A673 (cell line): ENCODE measurements at regions not wholly inside any gene's neighbourhood (a gene's known extent, or its start where the extent isn't known, plus 50 kb on each side); places are given as distances from the start of the nearest gene placed in this dataset.
"Not testable (repeated sequence)": the region's sequence is repeated elsewhere in the genome, so short reads cannot be mapped to it uniquely, and the experiment has no call there.

Source experiments
- BruUV-seq: library from RNA; stranded (reverse); fragments of 400-500 nt; replicated peaks from 2 replicates; lab custom pipeline; 2021; lab: Mats Ljungman, UMichigan
- CTCF ChIA-PET: fragments of 300-600 bp; sonication (Branson Sonifier 250); formaldehyde crosslinking; loops from one replicate; lab custom pipeline; 2022; ENCODE audit warnings: antibody characterized with exemption; lab: Charles Lee
- POLR2A ChIA-PET: fragments of 300-600 bp; sonication (Branson Sonifier 250); formaldehyde crosslinking; loops from one replicate; lab custom pipeline; 2022; ENCODE audit warnings: antibody characterized with exemption; ENCODE audit not compliant: low non-redundant PET; lab: Charles Lee
- DNase-seq: peaks from one replicate; pipeline ENCODE4 v3.0.0-alpha.2; 2015; ENCODE audit warnings: low spot score
- H3K27ac ChIP-seq: fragments of 200-600 bp; sonication (generic); 2 replicates; pipeline ENCODE4 v1.5.1; 2016; ENCODE audit warnings: mixed run types, low read depth, mild to moderate bottlenecking, mixed read lengths, antibody characterized with exemption, low read length; ENCODE audit not compliant: poor library complexity, severe bottlenecking
- H3K27me3 ChIP-seq: fragments of 200-600 bp; sonication (generic); replicated peaks from 2 replicates; pipeline ENCODE4 v1.6.1; 2017; ENCODE audit warnings: mixed run types, low read depth, mild to moderate bottlenecking, mixed read lengths, antibody characterized with exemption, low read length; ENCODE audit not compliant: insufficient read depth, poor library complexity
- H3K36me3 ChIP-seq: fragments of 200-600 bp; sonication (generic); 2 replicates; pipeline ENCODE4 v1.6.1; 2016; ENCODE audit warnings: mixed run types, mild to moderate bottlenecking, mixed read lengths, antibody characterized with exemption, low read length; ENCODE audit not compliant: insufficient read depth, poor library complexity, severe bottlenecking
- H3K4me1 ChIP-seq: fragments of 200-600 bp; sonication (generic); 2 replicates; pipeline ENCODE4 v1.6.1; 2017; ENCODE audit warnings: mixed run types, mild to moderate bottlenecking, mixed read lengths, antibody characterized with exemption, low read length; ENCODE audit not compliant: insufficient read depth, poor library complexity, severe bottlenecking
- H3K4me3 ChIP-seq: fragments of 200-600 bp; sonication (generic); 2 replicates; pipeline ENCODE4 v1.5.1; 2016; ENCODE audit warnings: low read depth, mixed run types, mild to moderate bottlenecking, mixed read lengths, low read length; ENCODE audit not compliant: poor library complexity, severe bottlenecking
- H3K9me3 ChIP-seq: fragments of 200-600 bp; sonication (generic); 2 replicates; pipeline ENCODE4 v1.6.1; 2016; ENCODE audit warnings: mixed run types, low read depth, mild to moderate bottlenecking, mixed read lengths, antibody characterized with exemption, low read length; ENCODE audit not compliant: poor library complexity, severe bottlenecking
- CTCF ChIP-seq: fragments of 300-800, 200-600 bp; sonication (generic); conservative IDR thresholded peaks from 2 replicates; pipeline ENCODE4 v1.5.1; 2017; ENCODE audit warnings: low read depth, mild to moderate bottlenecking, antibody characterized with exemption, low read length, moderate library complexity, mixed read lengths
- EZH2 ChIP-seq: fragments of 200-600 bp; sonication (generic); IDR thresholded peaks from 2 replicates; pipeline ENCODE4 v1.6.1; 2017; ENCODE audit warnings: borderline replicate concordance, low read depth, mild to moderate bottlenecking, mixed read lengths, antibody characterized with exemption, low read length; ENCODE audit not compliant: poor library complexity, severe bottlenecking
- intact Hi-C: fragments of 100-400 bp; cut with micrococcal nuclease; formaldehyde crosslinking; loops from one replicate; pipeline ENCODE4 v1.10.0; 2022; ENCODE audit not compliant: unreplicated experiment

- no peak for DNase-seq
- no TSS peak for BruUV-seq
- TF ChIP-seq EZH2 (no peak), CTCF (no peak)
- Histone ChIP-seq H3K9me3 (no peaks in the 10 kb centered on the region), H3K4me3 (no peak overlapping the region), H3K27ac (no peak overlapping the region), H3K36me3 (no peaks in the 10 kb centered on the region), H3K27me3 (no peaks in the 10 kb centered on the region), H3K4me1 (peaks cover 8% of the 10 kb centered on the region)
- ChIA-PET POLR2A (no interaction called here), CTCF (no interaction called here)
- intact Hi-C loops, result no loop called here
These were observed 230.7 kb upstream of the PRDM1 start for GRCh38 chr6:105855433-105855832.

- H3K9me3 ChIP-seq, intact Hi-C loops, H3K4me3 ChIP-seq, DNase-seq, H3K27ac ChIP-seq, H3K27me3 ChIP-seq, H3K36me3 ChIP-seq, BruUV-seq, CTCF ChIA-PET, POLR2A ChIA-PET: not testable (repeated sequence)
- H3K4me1 ChIP-seq, result peaks cover 12% of the 10 kb centered on the region
These were observed 232.2 kb upstream of the PRDM1 start for GRCh38 chr6:105853979-105854378.

- Histone ChIP-seq H3K9me3 (no peaks in the 10 kb centered on the region), H3K27ac (no peak overlapping the region), H3K36me3 (no peaks in the 10 kb centered on the region), H3K4me1 (peaks cover 12% of the 10 kb centered on the region), H3K27me3 (no peaks in the 10 kb centered on the region), H3K4me3 (no peak overlapping the region)
- DNase-seq, result no peak
- intact Hi-C loops, result no loop called here
- TF ChIP-seq EZH2, result no peak
- ChIA-PET POLR2A (no interaction called here), CTCF (no interaction called here)
- BruUV-seq, result no TSS peak
These were observed 234.5 kb upstream of the PRDM1 start for GRCh38 chr6:105851606-105852005.

GRCh38 chr6:105851113-105851580 lies 235.0 kb upstream of the PRDM1 start:
- POLR2A ChIA-PET, result no interaction called here
- DNase-seq, result no peak

More at GRCh38 chr6:105851113-105851580, 235.0 kb upstream of the PRDM1 start:
- BruUV-seq, result no TSS peak
- Histone ChIP-seq H3K27ac (no peak overlapping the region), H3K4me1 (peaks cover 12% of the 10 kb centered on the region), H3K9me3 (no peaks in the 10 kb centered on the region), H3K27me3 (no peaks in the 10 kb centered on the region), H3K36me3 (no peaks in the 10 kb centered on the region), H3K4me3 (no peak overlapping the region)
- CTCF ChIA-PET, result no interaction called here
- intact Hi-C loops, result no loop called here
- TF ChIP-seq EZH2 (no peak), CTCF (no peak)
